ENCODE measurements at regions not wholly inside any gene's neighbourhood (a gene's known extent, or its start where the extent isn't known, plus 50 kb on each side); places are given as distances from the start of the nearest gene placed in this dataset.

DNA sequence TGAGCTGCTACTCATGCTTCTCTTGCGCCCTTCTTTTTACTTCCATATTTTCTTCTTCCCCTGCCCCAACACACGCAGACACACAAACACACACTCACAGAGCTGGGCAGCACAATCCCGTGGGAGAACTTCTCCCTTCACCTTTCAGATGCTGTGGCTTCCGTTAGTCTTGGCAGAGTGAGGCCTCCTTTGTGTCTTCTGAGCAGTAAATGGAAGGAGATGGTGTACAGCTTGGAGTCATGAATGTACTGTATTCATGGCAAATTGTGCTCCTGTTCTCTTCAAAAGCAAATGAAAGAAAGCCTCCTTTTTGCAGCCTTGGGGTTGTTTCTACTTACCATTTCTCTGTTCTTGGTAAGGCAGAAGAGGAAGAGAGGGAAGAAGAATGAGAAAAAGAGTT is 456.6 kb upstream of the TLE4 start:
- TF ChIP-seq GATA3 (IDR thresholded peaks at IDR 0.05; ENCODE audit: low read depth, low read length) (no peak), GATA2 (IDR thresholded peaks at IDR 0.05; ENCODE audit: low read depth, low read length) (no peak)

DNA sequence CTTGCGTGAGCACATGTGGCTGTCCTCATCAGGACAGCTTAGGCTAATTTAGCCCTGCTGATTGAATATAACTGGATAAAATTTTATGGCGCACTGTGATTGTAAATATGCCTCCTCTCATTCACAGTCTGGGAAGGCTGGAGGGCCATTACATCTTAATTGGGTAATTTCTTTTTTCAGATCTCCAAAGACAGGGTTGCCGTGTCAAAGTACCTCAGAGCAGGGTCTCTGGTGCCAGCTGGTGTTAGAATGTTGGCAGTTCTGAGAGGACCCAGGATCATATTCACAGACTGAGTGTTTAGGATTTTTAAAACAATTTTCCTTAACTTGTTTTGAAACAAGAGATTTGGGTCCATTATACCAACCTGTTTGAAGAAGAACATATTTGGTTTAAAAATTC is 455.7 kb upstream of the TLE4 start:
- TF ChIP-seq GATA3 (IDR thresholded peaks at IDR 0.05; ENCODE audit: low read depth, low read length) (no peak), GATA2 (IDR thresholded peaks at IDR 0.05; ENCODE audit: low read depth, low read length) (no peak)

DNA sequence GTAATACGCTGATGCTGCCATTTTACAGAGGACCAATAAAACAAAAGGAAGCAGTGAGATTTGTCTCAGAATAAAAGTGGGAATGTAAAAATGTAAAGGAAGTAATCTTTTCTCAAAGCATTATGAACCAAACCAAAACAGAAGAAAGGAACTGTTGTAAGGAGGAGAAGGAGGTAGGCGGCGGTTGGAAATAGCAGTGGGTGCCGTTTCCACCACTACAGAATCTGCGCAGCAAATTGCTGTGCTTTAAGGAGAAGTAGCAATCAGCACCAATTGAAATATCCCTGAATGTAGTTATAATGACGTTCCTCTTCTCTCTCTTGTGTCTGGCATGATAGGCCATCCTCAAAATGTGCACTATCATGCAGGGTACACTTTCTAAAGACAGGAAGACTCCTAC is 455.1 kb upstream of the TLE4 start:
- TF ChIP-seq GATA3 (IDR thresholded peaks at IDR 0.05; ENCODE audit: low read depth, low read length) (no peak), GATA2 (IDR thresholded peaks at IDR 0.05; ENCODE audit: low read depth, low read length) (no peak)

DNA sequence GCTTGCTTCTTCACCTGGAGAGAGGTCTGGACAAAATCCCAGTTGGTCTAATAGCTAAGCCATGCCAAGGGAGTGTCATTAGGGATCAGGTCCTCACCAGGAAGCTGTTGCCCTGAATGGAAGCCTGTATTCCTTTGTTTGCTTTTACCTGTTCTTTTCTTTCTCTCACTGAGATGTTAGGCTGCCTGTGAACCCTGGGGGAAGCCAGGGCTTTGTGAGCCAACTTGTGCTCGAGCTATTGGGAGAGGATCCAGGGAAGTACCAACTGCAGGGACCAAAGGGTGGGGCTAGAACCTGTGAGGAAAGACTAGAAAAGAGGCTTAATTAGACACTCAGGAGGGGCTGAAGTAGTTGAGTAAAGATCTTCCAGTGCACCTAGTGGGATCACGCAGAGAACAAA is 451.2 kb upstream of the TLE4 start:
- no peak for TF ChIP-seq GATA2 (IDR thresholded peaks at IDR 0.05; ENCODE audit: low read depth, low read length)
- no peak for TF ChIP-seq GATA3 (IDR thresholded peaks at IDR 0.05; ENCODE audit: low read depth, low read length)

DNA sequence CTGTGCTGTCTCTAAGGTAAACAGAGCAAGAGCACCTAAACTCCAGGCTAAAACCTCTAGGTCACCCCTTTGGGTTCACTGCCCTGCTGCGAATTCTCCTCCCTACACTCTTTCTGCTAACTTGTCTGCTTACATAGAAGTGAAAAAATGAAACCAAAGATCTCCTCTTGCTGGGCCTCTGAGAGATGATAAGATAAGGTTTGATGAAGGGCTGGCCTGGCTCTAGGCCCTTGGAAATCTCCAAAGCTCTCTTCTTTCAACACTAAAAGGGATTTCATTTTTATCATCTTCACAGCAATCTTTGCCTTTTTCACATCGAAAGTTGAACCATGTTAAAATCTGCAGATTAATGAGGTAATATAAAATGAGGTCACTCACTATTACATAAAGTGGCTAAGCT is 450.8 kb upstream of the TLE4 start:
- TF ChIP-seq GATA3 (IDR thresholded peaks at IDR 0.05; ENCODE audit: low read depth, low read length) = no peak
- no peak for TF ChIP-seq GATA2 (IDR thresholded peaks at IDR 0.05; ENCODE audit: low read depth, low read length)

DNA sequence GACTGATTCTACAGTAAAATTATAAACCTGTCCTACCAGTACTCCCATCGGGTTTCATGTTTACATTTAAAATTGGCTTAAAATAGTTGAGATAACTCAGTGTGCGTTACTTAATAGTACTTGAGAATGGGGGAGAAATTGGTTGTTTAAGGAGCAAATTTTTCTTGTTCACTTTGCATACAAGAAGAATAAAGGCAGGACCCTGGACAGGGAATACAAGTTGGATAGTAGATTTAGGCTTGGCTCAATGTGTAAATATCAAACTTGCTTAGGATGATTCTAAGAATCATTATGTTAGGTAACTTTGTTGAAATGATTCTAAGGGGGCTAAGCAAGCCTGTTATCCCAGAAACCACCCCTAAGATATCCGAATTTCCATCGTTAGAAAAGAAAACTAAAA is 448.4 kb upstream of the TLE4 start:
- no peak for TF ChIP-seq GATA3 (IDR thresholded peaks at IDR 0.05; ENCODE audit: low read depth, low read length)
- TF ChIP-seq GATA2 (IDR thresholded peaks at IDR 0.05; ENCODE audit: low read depth, low read length) = no peak

DNA sequence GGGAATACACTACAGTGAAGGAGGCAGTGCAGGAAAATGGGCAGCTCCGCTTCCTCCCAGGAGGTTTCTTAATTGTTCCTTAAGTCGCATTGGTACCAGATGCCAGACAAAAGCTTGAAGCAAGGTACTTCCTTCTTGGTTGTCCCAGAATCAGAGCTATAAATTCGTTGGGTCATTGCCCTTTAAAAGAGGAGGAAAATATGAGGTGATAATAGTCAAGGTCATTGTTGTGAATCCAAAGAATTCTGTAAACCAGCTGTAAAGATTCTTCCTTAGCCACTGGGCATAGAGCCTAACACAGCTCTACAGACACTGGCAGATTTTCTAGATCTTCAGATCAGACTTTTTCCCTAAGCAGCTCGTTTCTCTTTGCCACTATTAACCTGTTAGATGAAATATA is 444.1 kb upstream of the TLE4 start:
- TF ChIP-seq GATA3 (IDR thresholded peaks at IDR 0.05; ENCODE audit: low read depth, low read length) (no peak), GATA2 (IDR thresholded peaks at IDR 0.05; ENCODE audit: low read depth, low read length) (no peak)

DNA sequence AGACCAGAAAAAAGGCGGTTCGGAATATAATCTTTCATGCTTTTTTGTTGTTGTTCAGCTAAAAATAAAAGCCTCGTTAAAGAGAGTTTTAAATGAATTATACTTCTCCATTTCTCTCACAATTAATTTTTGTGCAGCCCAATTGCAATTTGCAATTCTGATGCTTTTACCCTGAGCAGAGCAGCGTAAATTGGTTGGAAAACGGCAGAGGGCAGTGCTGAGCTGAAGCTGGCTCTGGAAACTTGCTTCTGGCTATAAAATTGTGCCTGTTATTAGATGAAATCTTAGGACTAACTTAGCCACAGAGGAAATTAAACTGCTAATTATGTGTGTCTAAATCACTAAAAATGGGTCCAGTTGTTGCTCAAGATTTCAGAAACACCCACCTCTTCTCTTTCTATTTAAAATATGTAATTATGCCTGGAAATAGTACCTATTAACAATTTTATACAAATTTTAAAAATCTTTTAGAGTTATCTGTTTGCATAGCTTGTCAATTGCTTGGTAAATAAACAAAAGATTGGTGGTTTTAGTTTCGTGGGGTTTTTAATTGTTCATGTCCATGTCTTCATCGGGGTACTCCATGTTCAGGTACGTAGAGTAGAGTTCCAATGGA is 441.8 kb upstream of the TLE4 start:
- TF ChIP-seq GATA3 (IDR thresholded peaks at IDR 0.05; ENCODE audit: low read depth, low read length) (no peak), GATA2 (IDR thresholded peaks at IDR 0.05; ENCODE audit: low read depth, low read length) (no peak)

DNA sequence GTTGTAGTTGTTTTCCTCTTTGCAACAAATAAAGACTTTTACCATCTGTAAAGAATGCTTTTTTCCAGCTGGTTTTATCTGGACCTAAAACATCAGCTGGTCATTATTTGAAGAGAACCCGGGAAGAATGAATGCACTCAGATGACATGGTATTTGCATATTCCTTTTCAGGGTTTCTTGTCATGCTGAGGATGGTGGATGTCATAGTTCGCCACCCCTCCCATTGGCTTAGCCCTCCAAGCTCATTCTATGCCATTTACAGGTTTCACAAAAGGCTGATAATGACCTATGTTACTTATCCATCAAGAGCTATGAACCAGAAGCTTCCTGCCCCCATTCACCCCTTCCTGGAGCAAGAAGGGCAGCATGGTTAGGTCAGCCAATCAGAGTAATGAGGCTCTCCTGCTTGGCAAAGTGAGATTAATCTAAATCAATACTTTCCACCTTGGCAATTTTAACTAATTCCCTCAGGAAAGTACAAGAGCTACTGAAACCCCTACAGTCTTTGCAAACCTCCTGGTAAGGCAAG is 440.5 kb upstream of the TLE4 start:
- TF ChIP-seq GATA3 (IDR thresholded peaks at IDR 0.05; ENCODE audit: low read depth, low read length) (no peak), GATA2 (IDR thresholded peaks at IDR 0.05; ENCODE audit: low read depth, low read length) (no peak)

DNA sequence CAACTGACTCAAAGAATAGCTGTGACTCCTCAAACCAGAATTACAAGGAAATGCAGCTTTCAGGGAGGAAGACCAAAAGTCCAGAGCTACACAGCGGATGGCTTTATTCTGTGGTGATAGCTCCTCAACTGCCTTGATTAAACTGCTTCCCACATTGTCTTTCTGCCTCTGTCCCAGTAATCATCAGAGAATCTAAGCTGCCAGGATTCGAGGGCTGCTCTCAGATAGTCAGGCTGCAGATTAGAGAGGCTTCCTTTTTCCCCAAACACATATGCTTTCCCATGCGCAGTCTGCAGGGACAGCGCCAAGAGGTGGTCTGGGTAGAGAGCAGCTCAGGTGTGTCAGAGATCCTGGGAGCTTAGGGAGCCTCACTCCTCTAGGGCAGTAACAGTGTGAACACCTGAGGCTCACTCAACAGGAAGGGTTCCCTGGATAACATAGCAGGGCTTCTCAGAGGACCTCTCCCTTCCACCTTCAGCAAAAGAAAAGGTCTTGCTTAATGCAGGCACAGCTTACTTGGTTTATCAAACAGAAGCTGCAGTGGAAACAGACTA is 439.9 kb upstream of the TLE4 start:
- no peak for TF ChIP-seq GATA2 (IDR thresholded peaks at IDR 0.05; ENCODE audit: low read depth, low read length)

DNA sequence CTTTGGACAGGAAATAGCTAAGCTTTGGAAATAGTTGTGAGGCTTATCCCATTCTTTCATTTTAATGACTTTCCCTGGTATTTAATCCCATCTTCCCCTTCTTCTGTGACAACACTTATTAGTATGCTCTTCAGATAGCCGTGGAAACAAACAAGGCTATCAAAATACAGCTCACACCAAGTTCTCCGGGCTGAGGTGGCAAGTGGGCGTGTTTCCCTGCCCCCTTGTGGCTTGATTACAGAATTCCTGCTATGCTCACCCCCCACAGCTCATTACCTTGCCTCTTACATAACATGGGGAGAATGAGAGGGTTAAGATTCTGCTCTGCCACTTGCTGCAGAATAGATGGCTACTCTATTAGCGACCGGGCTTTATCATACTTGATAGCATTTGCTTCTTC is 437.1 kb upstream of the TLE4 start:
- TF ChIP-seq GATA2 (IDR thresholded peaks at IDR 0.05; ENCODE audit: low read depth, low read length) (no peak), GATA3 (IDR thresholded peaks at IDR 0.05; ENCODE audit: low read depth, low read length) (no peak)

DNA sequence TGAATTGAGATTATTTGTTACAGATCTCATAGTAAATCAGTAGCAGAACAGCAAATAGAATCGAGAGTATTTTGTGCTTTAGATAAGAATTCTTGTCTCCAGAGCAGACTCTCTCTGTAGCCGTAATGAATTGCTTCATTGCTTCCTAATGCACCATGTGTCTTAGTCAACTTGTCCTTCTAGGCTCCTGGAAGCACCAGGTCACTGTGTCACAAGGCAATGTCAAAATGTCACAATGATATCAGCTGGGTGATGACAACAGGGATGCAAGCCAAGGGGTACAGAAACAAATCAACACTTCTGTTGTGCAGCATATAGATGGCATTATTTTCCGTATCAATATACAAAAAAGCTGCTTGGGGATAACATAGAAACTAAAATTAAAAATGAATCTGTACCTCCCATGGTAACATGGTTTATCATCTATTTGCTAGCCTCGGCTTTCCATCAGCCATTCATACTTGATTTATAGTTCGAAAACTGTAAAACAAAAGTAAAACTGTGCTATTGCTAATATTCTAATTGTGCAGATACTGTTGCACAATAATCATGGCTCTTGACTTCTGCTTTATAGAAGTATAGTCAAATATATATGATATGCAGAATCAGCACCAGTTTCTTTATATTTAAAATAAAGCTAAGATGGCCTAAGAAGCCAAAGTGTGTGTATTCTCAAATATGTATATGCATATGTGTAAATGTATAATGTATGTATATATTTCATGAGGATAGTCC is 435.9 kb upstream of the TLE4 start:
- TF ChIP-seq GATA3 (IDR thresholded peaks at IDR 0.05; ENCODE audit: low read depth, low read length) (no peak), GATA2 (IDR thresholded peaks at IDR 0.05; ENCODE audit: low read depth, low read length) (no peak)

DNA sequence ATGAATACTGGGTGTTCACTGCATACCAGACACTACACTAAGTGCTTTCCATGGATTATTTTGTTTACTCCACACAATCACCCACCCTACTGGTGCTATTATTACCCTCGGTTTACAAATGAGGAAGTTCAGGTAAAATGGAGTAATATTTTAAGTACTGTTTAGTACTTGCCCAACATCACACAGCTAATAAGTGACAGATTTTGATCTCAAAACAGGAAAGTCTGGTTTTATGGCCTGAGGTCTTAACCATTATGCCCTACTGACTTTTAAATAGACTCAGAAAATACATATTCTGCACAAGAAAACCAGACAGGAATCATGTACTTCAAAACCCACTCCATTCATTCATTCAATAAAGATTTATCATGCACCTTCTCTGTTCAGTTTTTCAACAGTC is 431.0 kb upstream of the TLE4 start:
- no peak for TF ChIP-seq GATA2 (IDR thresholded peaks at IDR 0.05; ENCODE audit: low read depth, low read length)
- no peak for TF ChIP-seq GATA3 (IDR thresholded peaks at IDR 0.05; ENCODE audit: low read depth, low read length)

DNA sequence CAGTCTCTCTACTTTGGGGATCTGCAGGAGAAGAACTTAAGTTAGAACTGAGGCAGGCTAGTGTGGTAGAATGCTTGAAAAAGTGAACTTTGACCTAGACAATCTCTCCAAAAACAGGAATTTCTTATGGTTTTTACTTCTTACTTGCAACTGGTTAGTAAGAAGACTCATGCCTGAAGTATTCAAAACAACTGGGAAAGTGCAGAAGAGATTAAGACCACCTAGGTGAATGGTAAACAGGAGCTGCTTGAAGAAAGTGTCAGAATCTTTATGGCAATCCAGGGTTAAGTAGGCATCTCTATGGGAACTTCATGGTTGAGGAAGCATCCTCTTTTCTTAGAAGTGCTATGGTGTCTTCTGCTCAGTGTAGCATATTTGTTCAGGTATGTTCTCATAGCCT is 428.6 kb upstream of the TLE4 start:
- TF ChIP-seq GATA3 (IDR thresholded peaks at IDR 0.05; ENCODE audit: low read depth, low read length) (no peak), GATA2 (IDR thresholded peaks at IDR 0.05; ENCODE audit: low read depth, low read length) (no peak)

DNA sequence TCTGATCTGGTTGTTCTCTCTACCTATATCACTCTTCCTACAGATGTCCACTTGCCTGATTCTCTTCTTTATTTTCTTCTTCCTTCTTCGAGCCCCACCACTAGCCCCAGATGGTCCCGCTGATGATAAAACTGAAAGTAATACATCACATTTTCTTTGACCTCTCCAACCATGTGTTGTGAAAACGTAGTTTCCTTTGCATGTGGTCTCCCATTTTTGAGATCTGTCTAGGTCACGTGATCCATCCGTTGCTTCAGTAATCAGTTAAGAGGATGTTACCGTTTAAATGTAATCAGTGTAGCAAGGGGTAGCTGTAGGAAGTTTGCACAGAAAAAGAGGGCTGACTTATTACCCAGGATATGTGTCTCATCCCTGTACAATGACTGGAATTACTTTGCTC is 426.3 kb upstream of the TLE4 start:
- TF ChIP-seq GATA3 (IDR thresholded peaks at IDR 0.05; ENCODE audit: low read depth, low read length) (no peak), GATA2 (IDR thresholded peaks at IDR 0.05; ENCODE audit: low read depth, low read length) (no peak)

Measured in SH-SY5Y (cell line).